ENCODE measurements at regions not wholly inside any gene's neighbourhood (a gene's known extent, or its start where the extent isn't known, plus 50 kb on each side); places are given as distances from the start of the nearest gene placed in this dataset.

DNA sequence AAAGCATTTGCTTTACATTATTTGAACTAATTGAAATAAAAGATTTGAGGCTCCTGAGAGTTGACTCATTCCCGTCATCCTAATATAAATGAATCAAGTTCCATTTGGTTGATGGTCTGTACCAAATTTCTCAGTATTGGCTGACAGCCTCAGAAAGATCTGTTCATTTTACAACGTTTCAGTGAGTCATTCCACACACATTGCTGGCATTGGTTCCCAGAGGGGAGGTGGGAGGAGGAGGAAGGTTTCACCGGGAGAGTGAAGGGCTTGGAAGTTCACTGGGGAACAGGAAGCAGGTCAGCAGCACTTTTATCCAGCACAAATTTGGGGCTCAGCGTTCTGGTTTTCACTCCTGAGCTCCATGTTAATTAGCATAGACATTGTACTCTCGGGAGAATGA lies 176.7 kb upstream of the CADPS start:
- TF ChIP-seq, protein P1, sequence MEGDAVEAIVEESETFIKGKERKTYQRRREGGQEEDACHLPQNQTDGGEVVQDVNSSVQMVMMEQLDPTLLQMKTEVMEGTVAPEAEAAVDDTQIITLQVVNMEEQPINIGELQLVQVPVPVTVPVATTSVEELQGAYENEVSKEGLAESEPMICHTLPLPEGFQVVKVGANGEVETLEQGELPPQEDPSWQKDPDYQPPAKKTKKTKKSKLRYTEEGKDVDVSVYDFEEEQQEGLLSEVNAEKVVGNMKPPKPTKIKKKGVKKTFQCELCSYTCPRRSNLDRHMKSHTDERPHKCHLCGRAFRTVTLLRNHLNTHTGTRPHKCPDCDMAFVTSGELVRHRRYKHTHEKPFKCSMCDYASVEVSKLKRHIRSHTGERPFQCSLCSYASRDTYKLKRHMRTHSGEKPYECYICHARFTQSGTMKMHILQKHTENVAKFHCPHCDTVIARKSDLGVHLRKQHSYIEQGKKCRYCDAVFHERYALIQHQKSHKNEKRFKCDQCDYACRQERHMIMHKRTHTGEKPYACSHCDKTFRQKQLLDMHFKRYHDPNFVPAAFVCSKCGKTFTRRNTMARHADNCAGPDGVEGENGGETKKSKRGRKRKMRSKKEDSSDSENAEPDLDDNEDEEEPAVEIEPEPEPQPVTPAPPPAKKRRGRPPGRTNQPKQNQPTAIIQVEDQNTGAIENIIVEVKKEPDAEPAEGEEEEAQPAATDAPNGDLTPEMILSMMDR (IDR thresholded peaks at IDR 0.05), result no peak
- Histone ChIP-seq H3K9me3 (no peaks in the 10 kb centered on the region), H3K27me3 (no peaks in the 10 kb centered on the region), H3K27ac (no peak overlapping the region), H3K4me3 (no peak overlapping the region), H3K36me3 (no peaks in the 10 kb centered on the region), H3K4me1 (no peaks in the 10 kb centered on the region)
- ATAC-seq (no peak), DNase-seq (no peak)
- intact Hi-C loops (cut with DNase I), result no loop called here

DNA sequence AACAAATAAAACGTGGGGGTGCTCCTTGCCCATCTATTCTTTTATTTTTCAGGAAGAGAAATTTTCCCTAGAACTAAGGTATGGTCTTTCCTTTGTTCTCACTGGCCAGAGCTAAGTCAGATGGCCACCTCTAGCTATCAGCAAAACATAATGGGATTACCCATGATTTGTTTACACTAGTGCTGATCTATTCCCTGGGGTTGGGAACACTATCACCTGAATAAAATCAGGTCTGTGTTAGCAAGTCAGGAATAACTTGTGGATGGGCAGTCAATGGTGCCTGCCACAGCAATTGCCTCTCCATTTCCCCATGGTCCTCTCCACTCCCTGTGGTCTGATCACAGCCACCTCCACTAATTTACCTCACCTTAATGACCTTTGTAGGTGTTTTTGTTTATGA lies 181.7 kb upstream of the CADPS start:
- Histone ChIP-seq H3K9me3 (no peaks in the 10 kb centered on the region), H3K27ac (no peak overlapping the region), H3K4me1 (no peaks in the 10 kb centered on the region), H3K36me3 (no peaks in the 10 kb centered on the region), H3K27me3 (no peaks in the 10 kb centered on the region), H3K4me3 (no peak overlapping the region)
- intact Hi-C loops (cut with DNase I), result no loop called here
- DNase-seq (no peak), ATAC-seq (no peak)
- TF ChIP-seq, protein P1 (IDR thresholded peaks at IDR 0.05), result no peak

DNA sequence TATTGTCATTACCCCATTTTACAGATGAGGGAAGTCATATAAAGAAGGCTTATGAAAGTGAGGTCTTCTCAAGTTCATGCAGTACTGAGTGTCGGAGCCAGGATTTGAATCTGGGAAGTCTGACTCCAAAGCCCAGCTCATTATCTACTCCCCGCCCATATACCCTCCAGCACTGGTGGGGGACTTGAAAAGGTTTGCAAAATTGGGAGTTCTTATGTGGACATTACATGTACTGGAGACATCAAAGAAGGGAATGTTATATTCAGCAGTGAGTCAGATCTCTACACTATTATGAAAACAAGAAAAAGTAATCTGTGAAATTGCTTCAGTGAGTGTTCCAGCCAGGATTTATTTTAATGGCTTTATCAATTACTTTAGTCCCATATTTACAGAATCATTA lies 185.2 kb upstream of the CADPS start:
- no peak for DNase-seq
- Histone ChIP-seq H3K27me3 (no peaks in the 10 kb centered on the region), H3K4me3 (no peak overlapping the region), H3K4me1 (no peaks in the 10 kb centered on the region), H3K9me3 (no peaks in the 10 kb centered on the region), H3K27ac (no peak overlapping the region), H3K36me3 (no peaks in the 10 kb centered on the region)
- TF ChIP-seq, protein P1 (IDR thresholded peaks at IDR 0.05), result no peak
- no peak for ATAC-seq
- intact Hi-C loops (cut with DNase I), result no loop called here

DNA sequence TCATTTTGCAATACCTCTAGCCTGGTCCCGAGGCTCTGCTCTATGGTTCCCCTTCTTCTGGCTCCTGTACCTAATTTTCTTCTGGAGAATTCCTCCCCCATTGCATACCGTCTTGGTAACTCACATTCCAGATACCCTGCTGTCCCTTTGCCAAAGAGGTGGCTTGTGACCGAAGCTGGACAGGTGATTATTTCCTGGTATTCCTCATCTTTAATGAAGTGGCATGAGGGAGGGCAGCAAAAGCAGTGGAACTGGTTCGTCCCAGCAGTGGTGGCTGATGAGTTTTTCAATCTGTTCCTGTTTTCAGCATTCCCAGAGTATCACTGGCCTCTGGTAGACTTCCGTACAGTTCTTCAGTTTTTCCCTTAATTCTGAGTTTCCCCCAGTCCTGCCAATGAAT lies 186.2 kb upstream of the CADPS start:
- H3K36me3 ChIP-seq, result no peaks in the 10 kb centered on the region
- DNase-seq (no peak), ATAC-seq (no peak)
- no peaks in the 10 kb centered on the region for H3K4me1 ChIP-seq
- no peaks in the 10 kb centered on the region for H3K9me3 ChIP-seq
- H3K27me3 ChIP-seq, result no peaks in the 10 kb centered on the region
- no peak overlapping the region for H3K27ac ChIP-seq
- TF ChIP-seq, protein P1 (IDR thresholded peaks at IDR 0.05), result no peak
- intact Hi-C loops (cut with DNase I), result no loop called here
- no peak overlapping the region for H3K4me3 ChIP-seq

- H3K9me3 ChIP-seq, result no peaks in the 10 kb centered on the region
- ATAC-seq (no peak), DNase-seq (no peak)
- intact Hi-C loops (cut with DNase I), result no loop called here
- no peak overlapping the region for H3K4me3 ChIP-seq
- H3K4me1 ChIP-seq, result no peaks in the 10 kb centered on the region
- H3K27ac ChIP-seq, result no peak overlapping the region
- H3K36me3 ChIP-seq, result no peaks in the 10 kb centered on the region
- TF ChIP-seq, protein P1 (IDR thresholded peaks at IDR 0.05), result no peak
- no peaks in the 10 kb centered on the region for H3K27me3 ChIP-seq
These were observed 189.1 kb upstream of the CADPS start for GRCh38 chr3:63064209-63064755.
